ENCODE measurements at regions not wholly inside any gene's neighbourhood (a gene's known extent, or its start where the extent isn't known, plus 50 kb on each side); places are given as distances from the start of the nearest gene placed in this dataset.
"Not testable (repeated sequence)": the region's sequence is repeated elsewhere in the genome, so short reads cannot be mapped to it uniquely, and the experiment has no call there.

DNA sequence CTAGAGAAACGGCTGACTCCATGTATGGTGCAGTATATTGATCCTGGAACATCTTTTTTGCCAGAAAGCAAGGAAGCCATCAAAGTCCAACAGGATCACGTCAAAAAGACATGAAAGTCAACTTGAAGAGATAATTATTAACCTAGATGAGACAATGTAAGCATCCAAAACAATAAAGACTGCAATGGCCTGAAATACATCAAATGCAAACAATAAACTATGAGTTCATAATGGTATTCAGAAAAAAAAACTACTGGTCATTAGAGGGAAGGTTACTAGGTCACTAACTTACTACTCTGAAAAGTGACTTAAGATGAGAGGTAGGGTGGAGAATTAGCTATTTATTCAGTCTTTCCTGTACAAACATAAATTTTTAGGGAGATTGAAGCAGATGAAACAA, 75.3 kb upstream of the OR4F16 start:
- H3K27ac ChIP-seq; H3K36me3 ChIP-seq (replicated peaks); H3K4me3 ChIP-seq (ENCODE audit: low read depth, low read length); DNase-seq; in situ Hi-C loops (cut with HindIII; ENCODE audit: low pct_ligation_motif_present, low sequenced_read_pairs); H3K27me3 ChIP-seq (replicated peaks): not testable (repeated sequence)

GRCh38 chr1:771449-771848, 85.0 kb upstream of the OR4F16 start:
- DNase-seq; H3K27me3 ChIP-seq (replicated peaks); in situ Hi-C loops (cut with HindIII; ENCODE audit: low pct_ligation_motif_present, low sequenced_read_pairs); H3K36me3 ChIP-seq (replicated peaks); H3K27ac ChIP-seq; H3K4me3 ChIP-seq (ENCODE audit: low read depth, low read length): not testable (repeated sequence)

- in situ Hi-C loops (cut with HindIII; ENCODE audit: low pct_ligation_motif_present, low sequenced_read_pairs); H3K27me3 ChIP-seq (replicated peaks); H3K36me3 ChIP-seq (replicated peaks); DNase-seq: not testable (repeated sequence)
- H3K27ac ChIP-seq = peak overlapping the region; percentile 82
- H3K4me3 ChIP-seq (ENCODE audit: low read depth, low read length) = peak overlapping the region; percentile 73
Observed at GRCh38 chr1:777480-778180, 91.2 kb upstream of the OR4F16 start.

GRCh38 chr1:778451-779278, 92.2 kb upstream of the OR4F16 start:
- Histone ChIP-seq H3K27ac (peak overlapping the region; percentile 82), H3K4me3 (ENCODE audit: low read depth, low read length) (peak overlapping the region; percentile 73)
- TF ChIP-seq, protein P1, sequence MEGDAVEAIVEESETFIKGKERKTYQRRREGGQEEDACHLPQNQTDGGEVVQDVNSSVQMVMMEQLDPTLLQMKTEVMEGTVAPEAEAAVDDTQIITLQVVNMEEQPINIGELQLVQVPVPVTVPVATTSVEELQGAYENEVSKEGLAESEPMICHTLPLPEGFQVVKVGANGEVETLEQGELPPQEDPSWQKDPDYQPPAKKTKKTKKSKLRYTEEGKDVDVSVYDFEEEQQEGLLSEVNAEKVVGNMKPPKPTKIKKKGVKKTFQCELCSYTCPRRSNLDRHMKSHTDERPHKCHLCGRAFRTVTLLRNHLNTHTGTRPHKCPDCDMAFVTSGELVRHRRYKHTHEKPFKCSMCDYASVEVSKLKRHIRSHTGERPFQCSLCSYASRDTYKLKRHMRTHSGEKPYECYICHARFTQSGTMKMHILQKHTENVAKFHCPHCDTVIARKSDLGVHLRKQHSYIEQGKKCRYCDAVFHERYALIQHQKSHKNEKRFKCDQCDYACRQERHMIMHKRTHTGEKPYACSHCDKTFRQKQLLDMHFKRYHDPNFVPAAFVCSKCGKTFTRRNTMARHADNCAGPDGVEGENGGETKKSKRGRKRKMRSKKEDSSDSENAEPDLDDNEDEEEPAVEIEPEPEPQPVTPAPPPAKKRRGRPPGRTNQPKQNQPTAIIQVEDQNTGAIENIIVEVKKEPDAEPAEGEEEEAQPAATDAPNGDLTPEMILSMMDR (IDR thresholded peaks at IDR 0.05; ENCODE audit: low read depth, low read length, missing control alignments) = peak; percentile 48
- DNase-seq = peak; percentile 99
- H3K27me3 ChIP-seq (replicated peaks); in situ Hi-C loops (cut with HindIII; ENCODE audit: low pct_ligation_motif_present, low sequenced_read_pairs); H3K36me3 ChIP-seq (replicated peaks): not testable (repeated sequence)

DNA sequence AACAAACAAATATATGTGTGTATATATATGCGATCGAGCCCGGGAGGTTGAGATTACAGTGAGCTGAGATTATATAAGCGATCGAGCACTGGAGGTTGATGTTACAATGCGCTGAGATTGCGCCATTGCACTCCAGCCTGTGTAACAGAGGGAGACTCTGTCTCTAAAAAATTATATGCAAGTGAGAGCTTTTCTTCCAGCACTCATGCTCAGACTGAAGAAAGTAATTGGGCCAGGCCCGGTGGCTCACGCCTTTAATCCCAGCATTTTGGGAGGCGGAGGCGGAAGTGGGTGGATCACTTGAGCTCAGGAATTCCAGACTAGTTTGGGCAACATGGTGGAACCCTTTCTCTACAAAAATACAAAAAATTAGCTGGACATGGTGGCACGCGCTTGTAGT, 93.2 kb upstream of the OR4F16 start:
- H3K4me3 ChIP-seq (ENCODE audit: low read depth, low read length) = peak overlapping the region; percentile 31
- in situ Hi-C loops (cut with HindIII; ENCODE audit: low pct_ligation_motif_present, low sequenced_read_pairs); DNase-seq; H3K27me3 ChIP-seq (replicated peaks); H3K27ac ChIP-seq; H3K36me3 ChIP-seq (replicated peaks): not testable (repeated sequence)

DNA sequence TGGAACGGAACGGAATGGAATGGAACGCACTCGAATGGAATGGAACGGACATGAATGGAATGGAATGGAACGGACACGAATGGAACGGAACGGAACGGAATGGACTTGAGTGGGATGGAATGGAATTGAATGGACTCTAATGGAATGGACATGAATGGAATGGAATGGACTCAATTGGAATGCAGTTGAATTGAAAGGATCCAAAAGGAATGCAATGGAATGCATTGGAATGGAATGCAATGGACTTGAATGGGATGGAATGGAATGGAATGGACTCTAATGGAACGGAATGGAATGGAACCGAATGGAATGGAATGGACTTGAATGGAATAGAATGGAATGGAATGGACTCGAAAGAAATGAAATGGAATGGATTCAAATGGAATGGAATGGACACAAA, 102.4 kb upstream of the OR4F16 start:
- Histone ChIP-seq H3K4me3 (ENCODE audit: low read depth, low read length) (no peak overlapping the region), H3K27ac (no peak overlapping the region), H3K36me3 (replicated peaks) (no peaks in the 10 kb centered on the region), H3K27me3 (replicated peaks) (no peaks in the 10 kb centered on the region)
- in situ Hi-C loops (cut with HindIII; ENCODE audit: low pct_ligation_motif_present, low sequenced_read_pairs) = no loop called here
- TF ChIP-seq, protein P1 (IDR thresholded peaks at IDR 0.05; ENCODE audit: low read depth, low read length, missing control alignments) = no peak
- no peak for DNase-seq

- in situ Hi-C loops (cut with HindIII; ENCODE audit: low pct_ligation_motif_present, low sequenced_read_pairs) = not testable (repeated sequence)
Observed at GRCh38 chr1:789606-790005, 103.2 kb upstream of the OR4F16 start.

GRCh38 chr1:790388-790930, 104.0 kb upstream of the OR4F16 start:
- H3K27ac ChIP-seq; DNase-seq; H3K4me3 ChIP-seq (ENCODE audit: low read depth, low read length); H3K36me3 ChIP-seq (replicated peaks); in situ Hi-C loops (cut with HindIII; ENCODE audit: low pct_ligation_motif_present, low sequenced_read_pairs); H3K27me3 ChIP-seq (replicated peaks): not testable (repeated sequence)

More at GRCh38 chr1:789606-790005, 103.2 kb upstream of the OR4F16 start:
- DNase-seq; H3K27me3 ChIP-seq (replicated peaks); H3K36me3 ChIP-seq (replicated peaks); H3K27ac ChIP-seq; H3K4me3 ChIP-seq (ENCODE audit: low read depth, low read length): not testable (repeated sequence)

- H3K36me3 ChIP-seq (replicated peaks); DNase-seq; in situ Hi-C loops (cut with HindIII; ENCODE audit: low pct_ligation_motif_present, low sequenced_read_pairs); H3K27ac ChIP-seq; H3K27me3 ChIP-seq (replicated peaks); H3K4me3 ChIP-seq (ENCODE audit: low read depth, low read length): not testable (repeated sequence)
Observed at GRCh38 chr1:794310-794709, 107.9 kb upstream of the OR4F16 start.

GRCh38 chr1:794918-795584, 108.6 kb upstream of the OR4F16 start:
- H3K36me3 ChIP-seq (replicated peaks); H3K27me3 ChIP-seq (replicated peaks); H3K27ac ChIP-seq; H3K4me3 ChIP-seq (ENCODE audit: low read depth, low read length); in situ Hi-C loops (cut with HindIII; ENCODE audit: low pct_ligation_motif_present, low sequenced_read_pairs); DNase-seq: not testable (repeated sequence)

- H3K27ac ChIP-seq; H3K4me3 ChIP-seq (ENCODE audit: low read depth, low read length); H3K36me3 ChIP-seq (replicated peaks); H3K27me3 ChIP-seq (replicated peaks); in situ Hi-C loops (cut with HindIII; ENCODE audit: low pct_ligation_motif_present, low sequenced_read_pairs); DNase-seq: not testable (repeated sequence)
Observed at GRCh38 chr1:797649-798048, 111.2 kb upstream of the OR4F16 start.

GRCh38 chr1:800397-800796, 113.9 kb upstream of the OR4F16 start:
- in situ Hi-C loops (cut with HindIII; ENCODE audit: low pct_ligation_motif_present, low sequenced_read_pairs); H3K4me3 ChIP-seq (ENCODE audit: low read depth, low read length); H3K36me3 ChIP-seq (replicated peaks); H3K27ac ChIP-seq; DNase-seq; H3K27me3 ChIP-seq (replicated peaks): not testable (repeated sequence)
